Activated T-helper 2 cell treated with anti-CD3 and anti-CD28 coated beads, Interferon-gamma antibody, Interleukin-2, Interleukin-4, amounts not matched to agents 10 μg/mL and 5 μg/mL and 100 μg/mL, durations not matched to agents 14 hours and 24 hours and 36 hours (primary cell): ENCODE measurements at regions not wholly inside any gene's neighbourhood (a gene's known extent, or its start where the extent isn't known, plus 50 kb on each side); places are given as distances from the start of the nearest gene placed in this dataset.

ENCODE experiments used
- DNase-seq: peaks from one replicate; pipeline ENCODE4 v3.0.0; 2021; ENCODE audit warnings: low spot score
- H3K27ac Mint-ChIP-seq: one replicate; pipeline ENCODE4 v1.8.0; 2021; ENCODE audit warnings: mixed read lengths
- H3K27me3 Mint-ChIP-seq: one replicate; pipeline ENCODE4 v1.8.0; 2021; ENCODE audit warnings: low read depth, mixed read lengths
- H3K36me3 Mint-ChIP-seq: one replicate; pipeline ENCODE4 v1.8.0; 2021; ENCODE audit warnings: low read depth, mixed read lengths
- H3K4me1 Mint-ChIP-seq: one replicate; pipeline ENCODE4 v1.8.0; 2021; ENCODE audit warnings: low read depth, mixed read lengths
- H3K4me3 Mint-ChIP-seq: one replicate; pipeline ENCODE4 v1.8.0; 2021; ENCODE audit warnings: low read depth, mild to moderate bottlenecking, moderate library complexity, mixed read lengths
- H3K9me3 Mint-ChIP-seq: one replicate; pipeline ENCODE4 v1.8.0; 2021; ENCODE audit warnings: mixed read lengths
- intact Hi-C: fragments of 100-400 bp; cut with micrococcal nuclease; formaldehyde crosslinking; loops from one replicate; pipeline ENCODE4 v1.15.1; 2023

- no peak overlapping the region for H3K4me3 Mint-ChIP-seq
- no peaks in the 10 kb centered on the region for H3K27me3 Mint-ChIP-seq
- DNase-seq, result no peak
- H3K9me3 Mint-ChIP-seq, result no peaks in the 10 kb centered on the region
- no peak overlapping the region for H3K27ac Mint-ChIP-seq
- intact Hi-C loops, result no loop called here
- H3K4me1 Mint-ChIP-seq, result no peaks in the 10 kb centered on the region
- H3K36me3 Mint-ChIP-seq, result no peaks in the 10 kb centered on the region
These were observed 111.6 kb upstream of the NWD2 start for GRCh38 chr4:37132975-37133360.

- H3K9me3 Mint-ChIP-seq, result no peaks in the 10 kb centered on the region
- DNase-seq, result no peak
- H3K27ac Mint-ChIP-seq, result no peak overlapping the region
- intact Hi-C loops, result no loop called here
- no peaks in the 10 kb centered on the region for H3K36me3 Mint-ChIP-seq
- no peak overlapping the region for H3K4me3 Mint-ChIP-seq
- no peaks in the 10 kb centered on the region for H3K4me1 Mint-ChIP-seq
- no peaks in the 10 kb centered on the region for H3K27me3 Mint-ChIP-seq
These were observed 106.4 kb upstream of the NWD2 start for GRCh38 chr4:37138019-37138653.

GRCh38 chr4:37138789-37139188 lies 105.8 kb upstream of the NWD2 start:
- Mint-ChIP-seq H3K27me3 (no peaks in the 10 kb centered on the region), H3K36me3 (no peaks in the 10 kb centered on the region), H3K9me3 (no peaks in the 10 kb centered on the region), H3K4me1 (no peaks in the 10 kb centered on the region), H3K27ac (no peak overlapping the region), H3K4me3 (no peak overlapping the region)
- intact Hi-C loops, result no loop called here
- no peak for DNase-seq

GRCh38 chr4:37139987-37140386 lies 104.6 kb upstream of the NWD2 start:
- no peaks in the 10 kb centered on the region for H3K36me3 Mint-ChIP-seq
- no peak overlapping the region for H3K4me3 Mint-ChIP-seq
- H3K4me1 Mint-ChIP-seq, result no peaks in the 10 kb centered on the region
- no peaks in the 10 kb centered on the region for H3K27me3 Mint-ChIP-seq
- intact Hi-C loops, result no loop called here
- no peak overlapping the region for H3K27ac Mint-ChIP-seq
- no peaks in the 10 kb centered on the region for H3K9me3 Mint-ChIP-seq
- DNase-seq, result no peak

GRCh38 chr4:37146260-37146659 lies 98.3 kb upstream of the NWD2 start:
- Mint-ChIP-seq H3K36me3 (no peaks in the 10 kb centered on the region), H3K4me1 (no peaks in the 10 kb centered on the region)

GRCh38 chr4:37157476-37158167 lies 86.9 kb upstream of the NWD2 start:
- H3K27me3 Mint-ChIP-seq, result no peaks in the 10 kb centered on the region
- DNase-seq, result no peak
- no peaks in the 10 kb centered on the region for H3K4me1 Mint-ChIP-seq
- H3K27ac Mint-ChIP-seq, result no peak overlapping the region
- H3K9me3 Mint-ChIP-seq, result no peaks in the 10 kb centered on the region
- no peaks in the 10 kb centered on the region for H3K36me3 Mint-ChIP-seq
- no peak overlapping the region for H3K4me3 Mint-ChIP-seq
- intact Hi-C loops, result no loop called here

More at GRCh38 chr4:37146260-37146659, 98.3 kb upstream of the NWD2 start:
- Mint-ChIP-seq H3K4me3 (no peak overlapping the region), H3K27ac (no peak overlapping the region), H3K27me3 (no peaks in the 10 kb centered on the region), H3K9me3 (no peaks in the 10 kb centered on the region)
- intact Hi-C loops, result no loop called here
- DNase-seq, result no peak

GRCh38 chr4:37160653-37161052 lies 83.9 kb upstream of the NWD2 start:
- Mint-ChIP-seq H3K4me3 (no peak overlapping the region), H3K36me3 (no peaks in the 10 kb centered on the region), H3K27ac (no peak overlapping the region), H3K27me3 (no peaks in the 10 kb centered on the region), H3K9me3 (no peaks in the 10 kb centered on the region), H3K4me1 (no peaks in the 10 kb centered on the region)
- intact Hi-C loops, result no loop called here
- no peak for DNase-seq

GRCh38 chr4:37165844-37166243 lies 78.7 kb upstream of the NWD2 start:
- H3K27me3 Mint-ChIP-seq, result no peaks in the 10 kb centered on the region
- H3K27ac Mint-ChIP-seq, result no peak overlapping the region
- no peak for DNase-seq
- no peaks in the 10 kb centered on the region for H3K4me1 Mint-ChIP-seq
- no peaks in the 10 kb centered on the region for H3K36me3 Mint-ChIP-seq
- no peaks in the 10 kb centered on the region for H3K9me3 Mint-ChIP-seq
- intact Hi-C loops, result no loop called here
- no peak overlapping the region for H3K4me3 Mint-ChIP-seq

- Mint-ChIP-seq H3K36me3 (no peaks in the 10 kb centered on the region), H3K27ac (no peak overlapping the region), H3K4me1 (no peaks in the 10 kb centered on the region), H3K27me3 (no peaks in the 10 kb centered on the region), H3K9me3 (no peaks in the 10 kb centered on the region), H3K4me3 (no peak overlapping the region)
- intact Hi-C loops, result no loop called here
- DNase-seq, result no peak
These were observed 74.6 kb upstream of the NWD2 start for GRCh38 chr4:37169956-37170355.

- H3K27me3 Mint-ChIP-seq, result no peaks in the 10 kb centered on the region
- no peaks in the 10 kb centered on the region for H3K9me3 Mint-ChIP-seq
- DNase-seq, result no peak
- intact Hi-C loops, result no loop called here
- H3K36me3 Mint-ChIP-seq, result no peaks in the 10 kb centered on the region
- no peak overlapping the region for H3K4me3 Mint-ChIP-seq
- no peaks in the 10 kb centered on the region for H3K4me1 Mint-ChIP-seq
- H3K27ac Mint-ChIP-seq, result no peak overlapping the region
These were observed 56.4 kb upstream of the NWD2 start for GRCh38 chr4:37188100-37188499.
